Ishikawa (cell line): ENCODE measurements at regions not wholly inside any gene's neighbourhood (a gene's known extent, or its start where the extent isn't known, plus 50 kb on each side); places are given as distances from the start of the nearest gene placed in this dataset.

Source experiments
- CEBPB ChIP-seq: IDR thresholded peaks from 2 replicates; pipeline ENCODE4 v1.6.1; 2012
- CREB1 ChIP-seq: IDR thresholded peaks from 2 replicates; pipeline ENCODE4 v1.6.1; 2012; ENCODE audit warnings: low read depth
- EGR1 ChIP-seq: IDR thresholded peaks from 2 replicates; pipeline ENCODE4 v1.6.1; 2012
- EP300 ChIP-seq: IDR thresholded peaks from 2 replicates; pipeline ENCODE4 v1.6.1; 2012; ENCODE audit warnings: borderline replicate concordance
- FOXM1 ChIP-seq: IDR thresholded peaks from 2 replicates; pipeline ENCODE4 v1.6.1; 2012; ENCODE audit warnings: low read depth, borderline replicate concordance
- NFIC ChIP-seq: IDR thresholded peaks from 2 replicates; pipeline ENCODE4 v1.6.1; 2012
- RAD21 ChIP-seq: IDR thresholded peaks from 2 replicates; pipeline ENCODE4 v1.6.1; 2012; ENCODE audit warnings: low read depth
- TAF1 ChIP-seq: IDR thresholded peaks from 2 replicates; pipeline ENCODE4 v1.6.1; 2012; ENCODE audit warnings: low read depth, mild to moderate bottlenecking
- TCF12 ChIP-seq: IDR thresholded peaks from 2 replicates; pipeline ENCODE4 v1.6.1; 2012; ENCODE audit warnings: low read depth
- TEAD4 ChIP-seq: IDR thresholded peaks from 2 replicates; pipeline ENCODE4 v1.6.1; 2012
- USF1 ChIP-seq: IDR thresholded peaks from 2 replicates; pipeline ENCODE4 v1.6.1; 2012
- YY1 ChIP-seq: IDR thresholded peaks from 2 replicates; pipeline ENCODE4 v1.6.1; 2012; ENCODE audit warnings: low read depth
- ZBTB7A ChIP-seq: IDR thresholded peaks from 2 replicates; pipeline ENCODE4 v1.6.1; 2012; ENCODE audit warnings: low read depth
- TF ChIP-seq, protein P1 (sequence below): IDR thresholded peaks from 2 replicates; pipeline ENCODE4 v1.6.1; 2012; ENCODE audit warnings: low read depth, mild to moderate bottlenecking
- TF ChIP-seq, protein P2 (sequence below): IDR thresholded peaks from 2 replicates; pipeline ENCODE4 v1.6.1; 2012

DNA sequence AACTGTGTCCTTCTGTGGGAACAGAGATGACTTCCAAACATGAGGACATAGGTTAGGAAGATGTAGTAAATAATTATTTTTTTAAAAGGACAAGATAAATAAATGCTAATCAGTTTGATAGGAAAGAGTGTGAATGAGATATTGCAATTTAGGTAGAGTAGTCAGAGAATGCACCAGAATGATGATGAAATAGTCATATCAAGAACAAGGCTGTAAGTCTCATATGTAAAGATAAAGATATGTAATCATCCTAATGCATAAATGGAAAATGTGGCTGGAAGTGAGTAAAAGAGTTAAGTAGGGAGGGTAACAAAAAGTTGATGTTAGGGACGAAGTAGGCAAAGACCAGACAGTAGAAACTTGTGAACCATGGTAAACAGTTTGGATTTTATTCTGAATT is 1041.7 kb upstream of the MIR17HG start:
- TF ChIP-seq FOXM1 (no peak), CEBPB (no peak), USF1 (no peak), YY1 (no peak)

GRCh38 chr13:90307136-90307535 is 1040.4 kb upstream of the MIR17HG start:
- TF ChIP-seq, protein P1, sequence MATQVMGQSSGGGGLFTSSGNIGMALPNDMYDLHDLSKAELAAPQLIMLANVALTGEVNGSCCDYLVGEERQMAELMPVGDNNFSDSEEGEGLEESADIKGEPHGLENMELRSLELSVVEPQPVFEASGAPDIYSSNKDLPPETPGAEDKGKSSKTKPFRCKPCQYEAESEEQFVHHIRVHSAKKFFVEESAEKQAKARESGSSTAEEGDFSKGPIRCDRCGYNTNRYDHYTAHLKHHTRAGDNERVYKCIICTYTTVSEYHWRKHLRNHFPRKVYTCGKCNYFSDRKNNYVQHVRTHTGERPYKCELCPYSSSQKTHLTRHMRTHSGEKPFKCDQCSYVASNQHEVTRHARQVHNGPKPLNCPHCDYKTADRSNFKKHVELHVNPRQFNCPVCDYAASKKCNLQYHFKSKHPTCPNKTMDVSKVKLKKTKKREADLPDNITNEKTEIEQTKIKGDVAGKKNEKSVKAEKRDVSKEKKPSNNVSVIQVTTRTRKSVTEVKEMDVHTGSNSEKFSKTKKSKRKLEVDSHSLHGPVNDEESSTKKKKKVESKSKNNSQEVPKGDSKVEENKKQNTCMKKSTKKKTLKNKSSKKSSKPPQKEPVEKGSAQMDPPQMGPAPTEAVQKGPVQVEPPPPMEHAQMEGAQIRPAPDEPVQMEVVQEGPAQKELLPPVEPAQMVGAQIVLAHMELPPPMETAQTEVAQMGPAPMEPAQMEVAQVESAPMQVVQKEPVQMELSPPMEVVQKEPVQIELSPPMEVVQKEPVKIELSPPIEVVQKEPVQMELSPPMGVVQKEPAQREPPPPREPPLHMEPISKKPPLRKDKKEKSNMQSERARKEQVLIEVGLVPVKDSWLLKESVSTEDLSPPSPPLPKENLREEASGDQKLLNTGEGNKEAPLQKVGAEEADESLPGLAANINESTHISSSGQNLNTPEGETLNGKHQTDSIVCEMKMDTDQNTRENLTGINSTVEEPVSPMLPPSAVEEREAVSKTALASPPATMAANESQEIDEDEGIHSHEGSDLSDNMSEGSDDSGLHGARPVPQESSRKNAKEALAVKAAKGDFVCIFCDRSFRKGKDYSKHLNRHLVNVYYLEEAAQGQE = no peak
- TF ChIP-seq USF1 (no peak), TCF12 (no peak), YY1 (no peak), ZBTB7A (no peak), RAD21 (no peak), EGR1 (no peak), CREB1 (no peak), CEBPB (no peak), NFIC (no peak), FOXM1 (no peak), EP300 (no peak), TEAD4 (no peak), TAF1 (no peak)
- TF ChIP-seq, protein P2, sequence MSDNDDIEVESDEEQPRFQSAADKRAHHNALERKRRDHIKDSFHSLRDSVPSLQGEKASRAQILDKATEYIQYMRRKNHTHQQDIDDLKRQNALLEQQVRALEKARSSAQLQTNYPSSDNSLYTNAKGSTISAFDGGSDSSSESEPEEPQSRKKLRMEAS = no peak

GRCh38 chr13:90308249-90308648 is 1039.2 kb upstream of the MIR17HG start:
- TF ChIP-seq TCF12 (no peak), YY1 (no peak), USF1 (no peak)

DNA sequence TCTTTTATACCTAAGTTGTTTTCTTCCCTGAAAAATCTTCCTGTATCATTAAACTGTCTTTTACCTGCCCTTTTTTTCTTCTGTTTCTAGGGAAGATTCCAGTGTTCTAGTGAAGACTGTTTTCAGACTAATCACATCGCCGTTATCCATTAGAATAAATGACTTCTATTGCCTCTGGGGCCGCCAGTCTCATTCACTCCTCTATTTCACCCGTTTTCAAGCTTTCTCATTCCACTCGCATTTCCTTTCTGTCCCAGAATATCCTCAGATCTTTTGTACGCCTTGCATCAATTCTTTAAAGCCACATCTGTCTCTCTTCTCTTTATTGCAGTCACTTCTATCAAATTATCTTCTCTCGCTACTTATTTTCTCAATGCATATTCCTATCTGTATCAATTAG is 1035.6 kb upstream of the MIR17HG start:
- TF ChIP-seq NFIC (no peak), YY1 (no peak), USF1 (no peak), CEBPB (no peak), ZBTB7A (no peak), CREB1 (no peak), TEAD4 (no peak), RAD21 (no peak)
- TF ChIP-seq, protein P2 = no peak

- TF ChIP-seq, protein P1 = no peak
- TF ChIP-seq, protein P2 = no peak
- TF ChIP-seq FOXM1 (no peak), EGR1 (no peak), ZBTB7A (no peak), TCF12 (no peak)
Measured at GRCh38 chr13:90315061-90315460, 1032.4 kb upstream of the MIR17HG start.

GRCh38 chr13:90320664-90321063 is 1026.8 kb upstream of the MIR17HG start:
- no peak for TF ChIP-seq TAF1
- TF ChIP-seq EP300 = no peak
- no peak for TF ChIP-seq CEBPB
- no peak for TF ChIP-seq EGR1
- no peak for TF ChIP-seq ZBTB7A
- no peak for TF ChIP-seq CREB1
- TF ChIP-seq USF1 = no peak
- TF ChIP-seq TEAD4 = no peak
- TF ChIP-seq TCF12 = no peak
- TF ChIP-seq NFIC = no peak
- TF ChIP-seq, protein P2 = no peak
- no peak for TF ChIP-seq YY1
- TF ChIP-seq, protein P1 = no peak
- no peak for TF ChIP-seq FOXM1
- TF ChIP-seq RAD21 = no peak
